Psoas muscle (tissue), 7 donors: ENCODE measurements at regions not wholly inside any gene's neighbourhood (a gene's known extent, or its start where the extent isn't known, plus 50 kb on each side); places are given as distances from the start of the nearest gene placed in this dataset.

Experiments
- ATAC-seq, 4 donors: fragments of 200-7000 bp; cut with Tn5 transposase; one replicate each; pipeline ENCODE4 v1.9.1; 2020; ENCODE audit warnings: moderate library complexity in 3 of 4, mild to moderate bottlenecking in 2 of 4
- DNase-seq, 2 donors: peaks; one replicate each; pipeline ENCODE4 v3.0.0-alpha.2; 2020
- H3K27ac ChIP-seq: fragments of 200-600 bp; one replicate; pipeline ENCODE4 v1.8.0; 2022
- H3K27me3 ChIP-seq, 3 donors: fragments of 200-600 bp in 1 of 3; one replicate each; pipeline versions ENCODE4 v1.6.1 to v1.8.0; 2013 to 2022; ENCODE audit warnings: low read length in 2 of 3, mild to moderate bottlenecking in 2 of 3, moderate library complexity in 1 of 3; ENCODE audit not compliant: insufficient read depth in 3 of 3
- H3K36me3 ChIP-seq, 2 donors: fragments of 200-600 bp in 1 of 2; one replicate each; pipeline versions ENCODE4 v1.6.1 to v1.8.0; 2013 to 2022; ENCODE audit warnings: low read depth in 1 of 2, mild to moderate bottlenecking in 1 of 2, moderate library complexity in 1 of 2; ENCODE audit not compliant: insufficient read depth in 1 of 2
- H3K4me1 ChIP-seq: fragments of 200-600 bp; one replicate; pipeline ENCODE4 v1.8.0; 2022
- H3K4me3 ChIP-seq: fragments of 200-600 bp; one replicate; pipeline ENCODE4 v1.8.0; 2022; ENCODE audit warnings: mild to moderate bottlenecking
- H3K9me3 ChIP-seq: fragments of 200-600 bp; one replicate; pipeline ENCODE4 v1.8.0; 2022
- CTCF ChIP-seq: fragments of 200-600 bp; IDR thresholded peaks from one replicate; pipeline ENCODE4 v1.8.0; 2022; ENCODE audit warnings: antibody characterized with exemption
- WGBS, 3 donors: extraction: QIAGEN DNeasy Blood & Tissue Kit; methylation state at CpG; one replicate each; pipeline versions ENCODE4 v1.1.6 to v1.1.7; 2013; 5-methylcytosine and 5-hydroxymethylcytosine counted together
- intact Hi-C, 2 donors: fragments of 100-400 bp; cut with DNase I; formaldehyde crosslinking; loops; one replicate each; pipeline versions ENCODE4 v1.11.0 to v1.14.2; 2022
- donor health status: healthy with polysubstance abuse.
- donor health status: DM: no; HTN: no; CAD: no; lungs with moderate emphysema.
- donor health status: Bipolar disorder and iron deficiency.
- donor health status: healthy.
- donor health status: DM: yes; HTN: yes; CAD: no.
- donor health status: DM: no; HTN: no; CAD: no.
- donor health status: DM: yes; HTN: yes; CAD: no.

DNA sequence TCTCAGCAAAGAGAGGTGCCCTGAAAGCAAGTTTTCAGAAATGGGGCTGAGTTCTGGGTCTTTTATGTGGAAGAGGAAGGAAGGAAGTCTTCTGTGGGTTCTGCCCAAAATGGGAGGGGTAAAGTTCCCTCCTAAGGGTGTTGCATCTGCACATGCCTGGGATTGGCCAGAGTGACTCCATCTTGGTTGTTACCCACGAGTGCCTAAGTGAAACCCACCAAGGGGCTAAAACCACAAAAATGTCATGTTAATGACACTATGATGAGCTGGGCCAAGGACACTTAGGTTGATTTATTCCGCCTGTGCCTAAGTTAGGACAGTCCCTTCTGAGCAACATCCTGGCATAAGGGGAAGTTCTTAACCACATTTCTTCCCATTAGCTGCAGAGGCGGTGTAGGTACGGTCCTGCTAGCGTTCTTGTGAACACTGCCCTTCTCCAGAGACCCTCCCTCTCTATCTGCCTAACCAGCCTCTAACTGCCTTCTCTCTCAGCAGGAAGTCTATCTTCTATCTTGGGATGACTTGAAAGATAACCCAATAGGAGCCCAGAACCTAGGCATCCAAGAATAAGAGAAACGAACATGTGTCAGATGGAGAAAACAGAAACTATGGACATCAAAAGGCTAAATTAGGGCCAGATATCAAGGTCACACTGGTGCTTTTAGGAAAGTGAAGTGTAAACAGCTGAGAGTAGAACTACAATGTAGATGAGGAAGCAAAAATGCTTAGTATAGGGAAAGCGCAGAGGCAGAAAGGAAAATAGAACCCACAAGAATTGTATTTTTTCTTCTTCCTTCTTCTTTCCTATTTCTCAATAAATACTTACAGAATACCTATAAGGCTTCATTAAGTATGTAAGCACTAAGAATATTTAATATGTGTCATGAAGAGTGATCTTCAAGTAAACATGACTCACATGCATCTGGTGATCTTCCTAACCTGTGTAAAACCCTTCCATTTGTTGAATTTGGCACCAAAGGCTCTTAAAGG, 104.2 kb upstream of the AMN1 start:
- intact Hi-C loops: no loop called here
- DNase-seq: no peak
- H3K27ac ChIP-seq: no peak overlapping the region
- no peaks in the 10 kb centered on the region for H3K36me3 ChIP-seq
- no peaks in the 10 kb centered on the region for H3K27me3 ChIP-seq
- no peak overlapping the region for H3K4me3 ChIP-seq
- ATAC-seq: no peak
- peaks cover 3% of the 10 kb centered on the region for H3K9me3 ChIP-seq
- H3K4me1 ChIP-seq: no peaks in the 10 kb centered on the region
- 78 to 85% (median 79%) methylated on average over 7 of the region's 7 CpGs for WGBS, 3 donors
- TF ChIP-seq CTCF: no peak

DNA sequence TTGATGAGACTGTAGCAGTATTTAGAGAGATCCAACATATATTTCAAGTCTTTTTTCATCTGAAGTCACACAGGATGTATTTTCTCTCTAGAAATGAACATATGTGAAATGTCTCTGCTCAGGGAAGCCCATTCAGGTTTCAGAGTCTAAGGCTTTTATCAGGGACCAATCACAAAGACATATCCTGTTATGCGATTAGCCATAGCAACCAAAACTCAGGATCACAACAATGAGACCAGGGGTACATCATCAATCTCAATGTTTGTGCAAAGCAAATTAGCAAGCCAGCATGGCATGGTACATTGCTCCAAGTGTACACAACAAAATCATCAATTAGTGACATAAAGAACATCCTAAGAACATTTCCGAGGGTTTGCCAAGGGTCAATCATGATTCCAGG, 99.2 kb upstream of the AMN1 start:
- 75 to 93% (median 82%) methylated on average over 2 of the region's 2 CpGs for WGBS, 3 donors
- ATAC-seq: no peak
- Histone ChIP-seq H3K36me3 (no peaks in the 10 kb centered on the region), H3K27ac (no peak overlapping the region), H3K4me1 (no peaks in the 10 kb centered on the region), H3K27me3 (no peaks in the 10 kb centered on the region), H3K4me3 (no peak overlapping the region), H3K9me3 (peaks cover 3% of the 10 kb centered on the region)
- intact Hi-C loops: no loop called here
- no peak for DNase-seq
- TF ChIP-seq CTCF: no peak

GRCh38 chr12:31822761-31823160, 93.9 kb upstream of the AMN1 start:
- no peaks in the 10 kb centered on the region for H3K27me3 ChIP-seq
- DNase-seq (no peak), ATAC-seq (no peak)
- no peaks in the 10 kb centered on the region for H3K4me1 ChIP-seq
- no peak for TF ChIP-seq CTCF
- H3K4me3 ChIP-seq: no peak overlapping the region
- H3K36me3 ChIP-seq: no peaks in the 10 kb centered on the region
- no peak overlapping the region for H3K27ac ChIP-seq
- intact Hi-C loops: no loop called here
- H3K9me3 ChIP-seq: no peaks in the 10 kb centered on the region

DNA sequence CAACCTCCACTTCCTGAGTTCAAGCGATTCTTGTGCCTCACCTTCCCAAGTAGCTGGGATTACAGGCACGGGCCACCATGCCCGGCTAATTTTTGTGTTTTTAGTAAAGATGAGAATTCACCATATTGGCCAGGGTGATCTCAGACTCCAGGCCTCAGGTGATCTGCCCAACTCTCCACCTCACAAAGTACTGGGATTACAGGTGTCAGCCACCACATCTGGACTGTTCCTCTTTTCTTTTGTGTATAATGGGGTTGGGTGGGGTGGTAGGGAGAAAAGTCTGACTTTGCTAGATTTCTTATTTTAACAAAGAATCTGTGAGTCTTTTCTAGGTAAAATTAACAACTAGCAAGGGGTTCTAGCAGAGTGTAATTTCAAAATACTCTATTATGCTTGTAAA, 92.7 kb upstream of the AMN1 start:
- Histone ChIP-seq H3K27me3 (no peaks in the 10 kb centered on the region), H3K9me3 (no peaks in the 10 kb centered on the region), H3K4me3 (no peak overlapping the region), H3K4me1 (no peaks in the 10 kb centered on the region), H3K36me3 (no peaks in the 10 kb centered on the region), H3K27ac (no peak overlapping the region)
- TF ChIP-seq CTCF: no peak
- intact Hi-C loops: no loop called here
- 90 to 97% (median 95%) methylated on average over 3 of the region's 3 CpGs for WGBS, 3 donors
- ATAC-seq (no peak), DNase-seq (no peak)
